Mesenchymal stem cell (in vitro differentiated cells and primary cell): ENCODE measurements at regions not wholly inside any gene's neighbourhood (a gene's known extent, or its start where the extent isn't known, plus 50 kb on each side); places are given as distances from the start of the nearest gene placed in this dataset.

Experiments used
- DNase-seq: peaks from one replicate; pipeline ENCODE4 v3.0.0-alpha.2; 2013
- H2AFZ ChIP-seq: one replicate; pipeline ENCODE4 v1.6.1; 2013; ENCODE audit warnings: low read depth, mild to moderate bottlenecking, control low read depth, inconsistent platforms, low read length, moderate library complexity
- H2AK5ac ChIP-seq: 2 replicates; pipeline ENCODE4 v1.6.1; 2013; ENCODE audit warnings: low read length, moderate library complexity, mild to moderate bottlenecking, inconsistent platforms; ENCODE audit not compliant: severe bottlenecking
- H2BK120ac ChIP-seq: one replicate; pipeline ENCODE4 v1.6.1; 2013; ENCODE audit warnings: low read depth, mild to moderate bottlenecking, inconsistent platforms, low read length, moderate library complexity
- H2BK12ac ChIP-seq, 2 experiments: one replicate each; pipeline ENCODE4 v1.6.1; 2013; ENCODE audit warnings: inconsistent platforms in 2 of 2, low read length in 2 of 2, mild to moderate bottlenecking in 2 of 2, moderate library complexity in 2 of 2, control low read depth in 1 of 2
- H2BK15ac ChIP-seq: one replicate; pipeline ENCODE4 v1.6.1; 2013; ENCODE audit warnings: mild to moderate bottlenecking, low read depth, inconsistent platforms; ENCODE audit not compliant: poor library complexity, severe bottlenecking
- H2BK5ac ChIP-seq: 2 replicates; pipeline ENCODE4 v1.6.1; 2013; ENCODE audit warnings: low read depth, mild to moderate bottlenecking, low read length, control low read depth, inconsistent platforms; ENCODE audit not compliant: poor library complexity, severe bottlenecking
- H3K14ac ChIP-seq, 2 experiments: one replicate each; pipeline ENCODE4 v1.6.1; 2013; ENCODE audit warnings: inconsistent platforms in 2 of 2, low read length in 2 of 2, control low read depth in 1 of 2, mild to moderate bottlenecking in 1 of 2, moderate library complexity in 1 of 2
- H3K18ac ChIP-seq, 2 experiments: one replicate each; pipeline ENCODE4 v1.6.1; 2013; ENCODE audit warnings: inconsistent platforms in 2 of 2, low read length in 2 of 2, control low read depth in 1 of 2, low read depth in 1 of 2, mild to moderate bottlenecking in 1 of 2
- H3K23ac ChIP-seq, 2 experiments: one replicate each; pipeline ENCODE4 v1.6.1; 2013; ENCODE audit warnings: inconsistent platforms in 2 of 2, low read length in 2 of 2, mild to moderate bottlenecking in 2 of 2, moderate library complexity in 2 of 2, control low read depth in 1 of 2
- H3K27ac ChIP-seq: 2 replicates; pipeline ENCODE4 v1.5.1; 2013; ENCODE audit warnings: mild to moderate bottlenecking, moderate library complexity, low read length, control low read depth, inconsistent platforms; ENCODE audit not compliant: poor library complexity, severe bottlenecking
- H3K27me3 ChIP-seq, 2 experiments: 2 replicates each; pipeline versions ENCODE4 v1.6.1 to v1.7.0; 2013; ENCODE audit warnings: low read length in 2 of 2, mild to moderate bottlenecking in 2 of 2, moderate library complexity in 2 of 2, control low read depth in 1 of 2, inconsistent platforms in 1 of 2; ENCODE audit not compliant: control insufficient read depth in 1 of 2, insufficient read depth in 1 of 2
- H3K36me3 ChIP-seq, 2 experiments: 2 replicates each; pipeline versions ENCODE4 v1.6.1 to v1.7.0; 2013; ENCODE audit warnings: low read length in 2 of 2, control low read depth in 1 of 2, inconsistent platforms in 1 of 2, low read depth in 1 of 2, mild to moderate bottlenecking in 1 of 2; ENCODE audit not compliant: insufficient read depth in 2 of 2, control insufficient read depth in 1 of 2
- H3K4ac ChIP-seq, 2 experiments: one replicate each; pipeline ENCODE4 v1.6.1; 2013; ENCODE audit warnings: inconsistent platforms in 2 of 2, low read length in 2 of 2, mild to moderate bottlenecking in 2 of 2, moderate library complexity in 2 of 2, control low read depth in 1 of 2, low read depth in 1 of 2
- H3K4me1 ChIP-seq: 2 replicates; pipeline ENCODE4 v1.6.1; 2013; ENCODE audit warnings: low read depth, low read length, control low read depth; ENCODE audit not compliant: control insufficient read depth, insufficient read depth
- H3K4me2 ChIP-seq: 2 replicates; pipeline ENCODE4 v1.6.1; 2013; ENCODE audit warnings: low read length, mild to moderate bottlenecking, inconsistent platforms; ENCODE audit not compliant: poor library complexity, severe bottlenecking
- H3K4me3 ChIP-seq, 2 experiments: 2 replicates each; pipeline versions ENCODE4 v1.5.1 to v1.7.0; 2013; ENCODE audit warnings: low read length in 2 of 2, mild to moderate bottlenecking in 2 of 2, control low read depth in 1 of 2, low read depth in 1 of 2; ENCODE audit not compliant: insufficient read depth in 1 of 2
- H3K79me1 ChIP-seq: replicated peaks from 2 replicates; pipeline ENCODE4 v1.6.1; 2013; ENCODE audit warnings: mild to moderate bottlenecking, control low read depth, low read length, inconsistent platforms; ENCODE audit not compliant: poor library complexity, severe bottlenecking
- H3K9ac ChIP-seq: 2 replicates; pipeline ENCODE4 v1.7.0; 2013; ENCODE audit warnings: mild to moderate bottlenecking, low read length, moderate library complexity
- H3K9me3 ChIP-seq: 2 replicates; pipeline ENCODE4 v1.7.0; 2013; ENCODE audit warnings: mild to moderate bottlenecking, low read length; ENCODE audit not compliant: control insufficient read depth
- H4K8ac ChIP-seq: one replicate; pipeline ENCODE4 v1.6.1; 2013; ENCODE audit warnings: inconsistent platforms, mild to moderate bottlenecking, low read length, moderate library complexity
- H4K91ac ChIP-seq: one replicate; pipeline ENCODE4 v1.6.1; 2013; ENCODE audit warnings: mild to moderate bottlenecking, low read length, inconsistent platforms
- WGBS: methylation state at CpG from one replicate; pipeline ENCODE4 v1.1.7; 2013; ENCODE audit warnings: mixed read lengths; 5-methylcytosine and 5-hydroxymethylcytosine counted together

- Histone ChIP-seq H2BK120ac (no peak overlapping the region), H3K9me3 (no peaks in the 10 kb centered on the region), H2BK12ac (no peak overlapping the region), H3K23ac (no peak overlapping the region), H3K4me1 (no peaks in the 10 kb centered on the region), H3K14ac (no peak overlapping the region), H2BK5ac (no peak overlapping the region), H4K91ac (no peak overlapping the region), H4K8ac (no peak overlapping the region), H3K27ac (no peak overlapping the region), H3K4ac (no peak overlapping the region), H3K79me1 (no peaks in the 10 kb centered on the region), H2AFZ (no peak overlapping the region), H2BK15ac (no peak overlapping the region), H3K36me3 (no peaks in the 10 kb centered on the region), H2AK5ac (no peak overlapping the region), H3K18ac (no peak overlapping the region), H3K9ac (no peak overlapping the region), H3K4me2 (no peak overlapping the region), H3K27me3 (peaks cover 0 to 17% of the 10 kb centered on the region in 2 experiments), H3K4me3 (no peak overlapping the region)
- WGBS, result 81% methylated on average over 26 of the region's 26 CpGs
- no peak for DNase-seq
These were observed 158.3 kb downstream of the KIF26A start for GRCh38 chr14:104296388-104297312.

- 82% methylated on average over 7 of the region's 7 CpGs for WGBS
- DNase-seq, result no peak
These were observed 158.9 kb downstream of the KIF26A start for GRCh38 chr14:104297313-104297704.

GRCh38 chr14:104297721-104298401 lies 159.5 kb downstream of the KIF26A start:
- H2AFZ ChIP-seq, result no peak overlapping the region
- H3K23ac ChIP-seq, result no peak overlapping the region
- H2BK5ac ChIP-seq, result no peak overlapping the region
- no peak overlapping the region for H4K91ac ChIP-seq
- no peaks in the 10 kb centered on the region for H3K9me3 ChIP-seq
- no peak overlapping the region for H2AK5ac ChIP-seq
- H3K4me1 ChIP-seq, result no peaks in the 10 kb centered on the region
- no peak overlapping the region for H2BK15ac ChIP-seq
- no peaks in the 10 kb centered on the region for H3K36me3 ChIP-seq
- no peak overlapping the region for H3K4ac ChIP-seq
- 73% methylated on average over 11 of the region's 11 CpGs for WGBS
- no peak overlapping the region for H3K18ac ChIP-seq
- no peak overlapping the region for H3K4me3 ChIP-seq
- H2BK12ac ChIP-seq, result no peak overlapping the region
- no peak overlapping the region for H3K4me2 ChIP-seq
- H3K27ac ChIP-seq, result no peak overlapping the region
- H3K27me3 ChIP-seq, result peaks cover 0 to 15% of the 10 kb centered on the region in 2 experiments
- H4K8ac ChIP-seq, result no peak overlapping the region
- H3K9ac ChIP-seq, result no peak overlapping the region
- no peaks in the 10 kb centered on the region for H3K79me1 ChIP-seq
- no peak for DNase-seq
- no peak overlapping the region for H2BK120ac ChIP-seq
- no peak overlapping the region for H3K14ac ChIP-seq

More at GRCh38 chr14:104297313-104297704, 158.9 kb downstream of the KIF26A start:
- Histone ChIP-seq H2BK120ac (no peak overlapping the region), H3K27ac (no peak overlapping the region), H3K4me1 (no peaks in the 10 kb centered on the region), H3K4ac (no peak overlapping the region), H2BK12ac (no peak overlapping the region), H3K36me3 (no peaks in the 10 kb centered on the region), H3K14ac (no peak overlapping the region), H2BK5ac (no peak overlapping the region), H3K23ac (no peak overlapping the region), H3K9me3 (no peaks in the 10 kb centered on the region), H4K91ac (no peak overlapping the region), H2AK5ac (no peak overlapping the region), H3K18ac (no peak overlapping the region), H3K4me2 (no peak overlapping the region), H3K9ac (no peak overlapping the region), H3K27me3 (peaks cover 0 to 15% of the 10 kb centered on the region in 2 experiments), H3K79me1 (no peaks in the 10 kb centered on the region), H2AFZ (no peak overlapping the region), H3K4me3 (no peak overlapping the region), H4K8ac (no peak overlapping the region), H2BK15ac (no peak overlapping the region)

GRCh38 chr14:104298458-104298857 lies 160.1 kb downstream of the KIF26A start:
- Histone ChIP-seq H3K9ac (no peak overlapping the region), H3K9me3 (no peaks in the 10 kb centered on the region), H3K4ac (no peak overlapping the region), H2BK15ac (no peak overlapping the region), H2AK5ac (no peak overlapping the region), H4K8ac (no peak overlapping the region), H2BK120ac (no peak overlapping the region), H3K36me3 (no peaks in the 10 kb centered on the region), H3K4me2 (no peak overlapping the region), H2BK12ac (no peak overlapping the region), H3K14ac (no peak overlapping the region), H3K79me1 (no peaks in the 10 kb centered on the region), H3K4me1 (no peaks in the 10 kb centered on the region), H4K91ac (no peak overlapping the region), H2BK5ac (no peak overlapping the region), H3K4me3 (no peak overlapping the region), H3K27ac (no peak overlapping the region), H3K23ac (no peak overlapping the region), H3K18ac (no peak overlapping the region), H2AFZ (no peak overlapping the region), H3K27me3 (peaks cover 0 to 15% of the 10 kb centered on the region in 2 experiments)
- no peak for DNase-seq
- WGBS, result 92% methylated on average over 3 of the region's 3 CpGs
